DND-41 (cell line): ENCODE measurements at regions not wholly inside any gene's neighbourhood (a gene's known extent, or its start where the extent isn't known, plus 50 kb on each side); places are given as distances from the start of the nearest gene placed in this dataset.

Experiments used
- EZH2 ChIP-seq: IDR thresholded peaks from 3 replicates; pipeline ENCODE4 v1.6.1; 2012; ENCODE audit warnings: borderline replicate concordance, low read depth, mild to moderate bottlenecking, moderate library complexity, low read length, inconsistent platforms; ENCODE audit not compliant: severe bottlenecking
- TF ChIP-seq, protein P1 (sequence below): IDR thresholded peaks from 2 replicates; pipeline ENCODE4 v1.5.1; 2012; ENCODE audit warnings: borderline replicate concordance, low read length, moderate library complexity, mild to moderate bottlenecking; ENCODE audit not compliant: poor library complexity, severe bottlenecking; ENCODE audit errors: extremely low read depth

DNA sequence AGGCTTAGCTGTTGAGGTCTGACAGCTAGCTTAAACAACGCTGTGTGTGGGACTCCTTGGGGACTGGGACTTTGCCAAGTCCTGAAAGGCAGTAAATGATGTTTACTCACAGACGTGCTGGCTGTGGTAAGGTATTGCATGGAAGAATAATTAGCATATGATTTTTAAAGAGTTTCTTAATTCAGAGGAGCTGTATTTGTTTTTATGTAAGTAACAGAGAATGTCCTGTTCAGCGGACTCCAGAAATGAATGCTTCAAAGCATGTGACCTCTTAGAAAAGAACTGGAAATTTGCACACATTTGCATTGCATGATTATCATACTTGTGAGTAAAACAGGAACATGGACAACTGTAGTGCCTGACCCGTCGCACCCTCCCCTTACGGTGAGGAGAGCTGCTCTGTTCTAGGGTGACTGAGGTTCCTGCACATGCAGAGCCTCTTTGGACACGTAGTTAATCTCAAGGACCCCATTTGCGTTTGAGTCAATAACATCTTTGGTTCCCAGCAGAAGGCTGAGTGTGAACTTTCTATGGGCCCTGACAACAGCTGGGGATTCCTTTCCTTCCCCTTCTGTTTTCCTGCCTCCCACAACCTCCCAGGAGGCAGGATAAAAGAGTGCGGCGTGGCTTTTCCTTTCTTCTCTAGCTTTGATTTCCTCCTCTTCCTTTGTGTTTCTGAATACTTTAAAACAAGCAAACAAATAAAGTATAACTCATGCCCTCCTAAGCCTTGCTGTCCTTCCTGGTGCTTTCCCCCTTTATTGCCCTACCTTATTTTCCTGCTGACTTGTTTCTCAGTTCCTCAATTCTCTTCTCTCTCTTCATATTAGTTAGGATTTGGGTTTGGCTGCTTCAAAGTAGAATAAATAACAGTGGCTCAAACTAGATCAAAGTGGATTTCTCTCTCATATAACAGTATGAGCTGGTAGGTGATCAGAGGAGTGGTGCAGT is 157.2 kb upstream of the CD180 start:
- TF ChIP-seq, protein P1, sequence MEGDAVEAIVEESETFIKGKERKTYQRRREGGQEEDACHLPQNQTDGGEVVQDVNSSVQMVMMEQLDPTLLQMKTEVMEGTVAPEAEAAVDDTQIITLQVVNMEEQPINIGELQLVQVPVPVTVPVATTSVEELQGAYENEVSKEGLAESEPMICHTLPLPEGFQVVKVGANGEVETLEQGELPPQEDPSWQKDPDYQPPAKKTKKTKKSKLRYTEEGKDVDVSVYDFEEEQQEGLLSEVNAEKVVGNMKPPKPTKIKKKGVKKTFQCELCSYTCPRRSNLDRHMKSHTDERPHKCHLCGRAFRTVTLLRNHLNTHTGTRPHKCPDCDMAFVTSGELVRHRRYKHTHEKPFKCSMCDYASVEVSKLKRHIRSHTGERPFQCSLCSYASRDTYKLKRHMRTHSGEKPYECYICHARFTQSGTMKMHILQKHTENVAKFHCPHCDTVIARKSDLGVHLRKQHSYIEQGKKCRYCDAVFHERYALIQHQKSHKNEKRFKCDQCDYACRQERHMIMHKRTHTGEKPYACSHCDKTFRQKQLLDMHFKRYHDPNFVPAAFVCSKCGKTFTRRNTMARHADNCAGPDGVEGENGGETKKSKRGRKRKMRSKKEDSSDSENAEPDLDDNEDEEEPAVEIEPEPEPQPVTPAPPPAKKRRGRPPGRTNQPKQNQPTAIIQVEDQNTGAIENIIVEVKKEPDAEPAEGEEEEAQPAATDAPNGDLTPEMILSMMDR = no peak
- no peak for TF ChIP-seq EZH2
